HEK293T (cell line): ENCODE measurements at regions not wholly inside any gene's neighbourhood (a gene's known extent, or its start where the extent isn't known, plus 50 kb on each side); places are given as distances from the start of the nearest gene placed in this dataset.

Experiments used
- CTCF ChIA-PET: fragments of 350-600 bp; formaldehyde crosslinking; extraction: SDS; loops from one replicate; lab custom pipeline; 2021; ENCODE audit warnings: antibody characterized with exemption, inconsistent platforms; lab: Yijun Ruan, JAX
- POLR2A ChIA-PET: fragments of 350-600 bp; formaldehyde crosslinking; extraction: SDS; loops from one replicate; lab custom pipeline; 2020; ENCODE audit warnings: antibody characterized with exemption, inconsistent platforms; lab: Yijun Ruan, JAX
- DNase-seq: peaks from one replicate; pipeline ENCODE4 v3.0.0; 2012; ENCODE audit warnings: mixed read lengths; ENCODE audit errors: extremely low spot score
- ARNT ChIP-seq: fragments of 450-650 bp; IDR thresholded peaks from 2 replicates; pipeline ENCODE4 v1.6.1; 2017; ENCODE audit warnings: mild to moderate bottlenecking
- BHLHE40 ChIP-seq: fragments of 450-650 bp; IDR thresholded peaks from 2 replicates; pipeline ENCODE4 v1.6.1; 2016; ENCODE audit warnings: mild to moderate bottlenecking, moderate library complexity, borderline replicate concordance
- CTBP1 ChIP-seq: fragments of 450-650 bp; IDR thresholded peaks from 2 replicates; pipeline ENCODE4 v1.6.1; 2016; ENCODE audit warnings: borderline replicate concordance
- ELF4 ChIP-seq: fragments of 450-650 bp; IDR thresholded peaks from 2 replicates; pipeline ENCODE4 v1.6.1; 2017; ENCODE audit warnings: antibody characterized with exemption
- FOXA1 ChIP-seq: fragments of 450-650 bp; IDR thresholded peaks from 2 replicates; pipeline ENCODE4 v1.6.1; 2016; ENCODE audit warnings: mild to moderate bottlenecking
- FOXK2 ChIP-seq: fragments of 450-650 bp; IDR thresholded peaks from 2 replicates; pipeline ENCODE4 v1.6.1; 2016; ENCODE audit warnings: mild to moderate bottlenecking
- FOXM1 ChIP-seq: fragments of 450-650 bp; IDR thresholded peaks from 2 replicates; pipeline ENCODE4 v1.6.1; 2017; ENCODE audit warnings: mild to moderate bottlenecking, borderline replicate concordance
- HDGF ChIP-seq: fragments of 450-650 bp; IDR thresholded peaks from 2 replicates; pipeline ENCODE4 v1.6.1; 2017; ENCODE audit warnings: antibody characterized with exemption, borderline replicate concordance
- L3MBTL2 ChIP-seq: fragments of 450-650 bp; conservative IDR thresholded peaks from 2 replicates; pipeline ENCODE4 v1.6.1; 2016; ENCODE audit warnings: mild to moderate bottlenecking
- LEF1 ChIP-seq: fragments of 450-650 bp; IDR thresholded peaks from 2 replicates; pipeline ENCODE4 v1.6.1; 2017; ENCODE audit warnings: mild to moderate bottlenecking, borderline replicate concordance
- NFRKB ChIP-seq: fragments of 450-650 bp; IDR thresholded peaks from 2 replicates; pipeline ENCODE4 v1.6.1; 2016; ENCODE audit warnings: mild to moderate bottlenecking, moderate library complexity
- PKNOX1 ChIP-seq: fragments of 450-650 bp; IDR thresholded peaks from 2 replicates; pipeline ENCODE4 v1.6.1; 2016
- SP1 ChIP-seq: fragments of 450-650 bp; IDR thresholded peaks from 2 replicates; pipeline ENCODE4 v1.6.1; 2017
- SUZ12 ChIP-seq: fragments of 450-650 bp; IDR thresholded peaks from 2 replicates; pipeline ENCODE4 v1.6.1; 2016; ENCODE audit warnings: mild to moderate bottlenecking
- TARDBP ChIP-seq: fragments of 450-650 bp; IDR thresholded peaks from 2 replicates; pipeline ENCODE4 v1.6.1; 2016
- ZNF384 ChIP-seq: fragments of 450-650 bp; IDR thresholded peaks from 2 replicates; pipeline ENCODE4 v1.6.1; 2016

GRCh38 chr2:67873916-67874315 lies 188.9 kb downstream of the C1D start:
- TF ChIP-seq BHLHE40 (no peak), PKNOX1 (no peak), TARDBP (no peak), LEF1 (no peak), HDGF (no peak), FOXA1 (no peak), SUZ12 (no peak), FOXM1 (no peak), SP1 (no peak), FOXK2 (no peak)
- POLR2A ChIA-PET, result no interaction called here
- CTCF ChIA-PET, result no interaction called here
- DNase-seq, result no peak

GRCh38 chr2:67876176-67876575 lies 186.6 kb downstream of the C1D start:
- DNase-seq, result no peak
- no peak for TF ChIP-seq FOXK2
- TF ChIP-seq FOXM1, result no peak
- TF ChIP-seq TARDBP, result no peak
- TF ChIP-seq FOXA1, result no peak
- no peak for TF ChIP-seq SUZ12
- TF ChIP-seq PKNOX1, result no peak
- TF ChIP-seq ARNT, result no peak
- TF ChIP-seq SP1, result no peak
- no peak for TF ChIP-seq BHLHE40
- TF ChIP-seq ZNF384, result no peak
- TF ChIP-seq HDGF, result no peak
- no peak for TF ChIP-seq LEF1
- no peak for TF ChIP-seq ELF4
- no peak for TF ChIP-seq L3MBTL2
- no peak for TF ChIP-seq CTBP1
- TF ChIP-seq NFRKB, result no peak
- CTCF ChIA-PET, result no interaction called here

GRCh38 chr2:67877301-67877700 lies 185.5 kb downstream of the C1D start:
- ChIA-PET CTCF (no interaction called here), POLR2A (no interaction called here)

More at GRCh38 chr2:67876176-67876575, 186.6 kb downstream of the C1D start:
- POLR2A ChIA-PET, result no interaction called here

GRCh38 chr2:67878743-67879142 lies 184.1 kb downstream of the C1D start:
- DNase-seq, result no peak
- POLR2A ChIA-PET, result no interaction called here
- CTCF ChIA-PET, result no interaction called here
- TF ChIP-seq ARNT (no peak), BHLHE40 (no peak), FOXM1 (no peak), TARDBP (no peak), HDGF (no peak), ELF4 (no peak), LEF1 (no peak), SP1 (no peak), L3MBTL2 (no peak), ZNF384 (no peak), PKNOX1 (no peak), FOXA1 (no peak), NFRKB (no peak), FOXK2 (no peak), CTBP1 (no peak), SUZ12 (no peak)

More at GRCh38 chr2:67877301-67877700, 185.5 kb downstream of the C1D start:
- no peak for TF ChIP-seq FOXK2
- TF ChIP-seq L3MBTL2, result no peak
- TF ChIP-seq LEF1, result no peak
- no peak for TF ChIP-seq HDGF
- TF ChIP-seq FOXA1, result no peak
- TF ChIP-seq FOXM1, result no peak
- no peak for TF ChIP-seq SP1
- TF ChIP-seq NFRKB, result no peak
- no peak for TF ChIP-seq ELF4
- TF ChIP-seq BHLHE40, result no peak
- TF ChIP-seq TARDBP, result no peak
- TF ChIP-seq PKNOX1, result no peak
- no peak for TF ChIP-seq CTBP1
- no peak for TF ChIP-seq ARNT
- TF ChIP-seq SUZ12, result no peak
- no peak for DNase-seq

- POLR2A ChIA-PET, result interaction anchor here (1.4 kb wide), 1 partner anchor 9 kb away, joined by 4 read pairs; no protein-coding TSS in a partner anchor
- DNase-seq, result no peak
These were observed 183.1 kb downstream of the C1D start for GRCh38 chr2:67879586-67880290.

More at GRCh38 chr2:67879586-67880290, 183.1 kb downstream of the C1D start:
- TF ChIP-seq L3MBTL2 (no peak), SP1 (no peak), NFRKB (no peak)
- CTCF ChIA-PET, result no interaction called here
